ENCODE measurements at regions not wholly inside any gene's neighbourhood (a gene's known extent, or its start where the extent isn't known, plus 50 kb on each side); places are given as distances from the start of the nearest gene placed in this dataset.

GRCh38 chr6:47366335-47366890, 56.7 kb upstream of the TNFRSF21 start:
- no peak for TF ChIP-seq IKZF1 (conservative IDR thresholded peaks at IDR 0.05)
- no peak for TF ChIP-seq SMAD5 (IDR thresholded peaks at IDR 0.05; ENCODE audit: low read depth)
- TF ChIP-seq ZNF24 (IDR thresholded peaks at IDR 0.05): no peak
- no peak for TF ChIP-seq SREBF2 (IDR thresholded peaks at IDR 0.05; ENCODE audit: low read length)
- TF ChIP-seq KAT2A (conservative IDR thresholded peaks at IDR 0.05; ENCODE audit: control insufficient read depth, low read depth, low read length): no peak
- TF ChIP-seq YBX1 (IDR thresholded peaks at IDR 0.05): no peak
- no peak for TF ChIP-seq CBX3 (IDR thresholded peaks at IDR 0.05; ENCODE audit: borderline replicate concordance, low read depth)
- TF ChIP-seq TAF1 (IDR thresholded peaks at IDR 0.05; ENCODE audit: borderline replicate concordance, low read depth, low read length): no peak
- H2AFZ ChIP-seq (ENCODE audit: control insufficient read depth, low read depth, low read length): no peak overlapping the region
- ATAC-seq (no peak), DNase-seq (ENCODE audit: low read depth, low spot score) (no peak), FAIRE-seq (no peak)
- H3K4me3 ChIP-seq: no peak overlapping the region
- intact Hi-C loops (cut with micrococcal nuclease; ENCODE audit: unreplicated experiment): no loop called here
- ChIA-PET CTCF (no interaction called here), RAD21 (ENCODE audit: unreplicated experiment) (no interaction called here), SMC1A (ENCODE audit: uncharacterized antibody, unreplicated experiment) (interaction anchor here (0.9 kb wide), 1 partner anchor 10 kb away, joined by 3 read pairs; no protein-coding TSS in a partner anchor), POLR2A (no interaction called here)
- no peaks in the 10 kb centered on the region for H3K27me3 ChIP-seq (replicated peaks in 1 of 2; ENCODE audit: control insufficient read depth in 2 of 2, insufficient read depth in 2 of 2, low read length in 1 of 2)
- no peak overlapping the region for H3K9ac ChIP-seq (ENCODE audit: control insufficient read depth, insufficient read depth, low read length)
- no peak overlapping the region for H3K27ac ChIP-seq (ENCODE audit: control insufficient read depth, insufficient read depth)
- H3K4me1 ChIP-seq (ENCODE audit: control insufficient read depth, insufficient read depth, low read length): no peaks in the 10 kb centered on the region
- no peaks in the 10 kb centered on the region for H3K79me2 ChIP-seq (ENCODE audit: control insufficient read depth, insufficient read depth, low read length)
- no peak overlapping the region for H3K4me2 ChIP-seq (ENCODE audit: control insufficient read depth, insufficient read depth)
- 70% methylated on average over 2 of the region's 2 CpGs for WGBS (ENCODE audit: insufficient coverage, insufficient replicate concordance, low lambda C conversion rate, missing lambda C conversion rate)
- H4K20me1 ChIP-seq (ENCODE audit: control insufficient read depth, insufficient read depth): no peaks in the 10 kb centered on the region
- in situ Hi-C loops (cut with MboI): no loop called here
- no peaks in the 10 kb centered on the region for H3K36me3 ChIP-seq (ENCODE audit: control insufficient read depth in 2 of 2, insufficient read depth in 2 of 2, low read length in 1 of 2)
- BruUV-seq (replicated peaks): no TSS peak
- H3K9me3 ChIP-seq (replicated peaks; ENCODE audit: control insufficient read depth, insufficient read depth, low read length): no peaks in the 10 kb centered on the region

GRCh38 chr6:47371139-47371869, 61.6 kb upstream of the TNFRSF21 start:
- BruUV-seq (replicated peaks): no TSS peak
- 51% methylated on average over 6 of the region's 6 CpGs for WGBS (ENCODE audit: insufficient coverage, insufficient replicate concordance, low lambda C conversion rate, missing lambda C conversion rate)
- Histone ChIP-seq H3K9ac (ENCODE audit: control insufficient read depth, insufficient read depth, low read length) (no peak overlapping the region), H3K4me1 (ENCODE audit: control insufficient read depth, insufficient read depth, low read length) (no peaks in the 10 kb centered on the region), H3K4me3 (no peak overlapping the region), H3K27me3 (replicated peaks in 1 of 2; ENCODE audit: control insufficient read depth in 2 of 2, insufficient read depth in 2 of 2, low read length in 1 of 2) (no peaks in the 10 kb centered on the region), H3K4me2 (ENCODE audit: control insufficient read depth, insufficient read depth) (no peak overlapping the region), H2AFZ (ENCODE audit: control insufficient read depth, low read depth, low read length) (no peak overlapping the region), H3K9me3 (replicated peaks; ENCODE audit: control insufficient read depth, insufficient read depth, low read length) (no peaks in the 10 kb centered on the region), H4K20me1 (ENCODE audit: control insufficient read depth, insufficient read depth) (no peaks in the 10 kb centered on the region), H3K79me2 (ENCODE audit: control insufficient read depth, insufficient read depth, low read length) (no peaks in the 10 kb centered on the region), H3K36me3 (ENCODE audit: control insufficient read depth in 2 of 2, insufficient read depth in 2 of 2, low read length in 1 of 2) (no peaks in the 10 kb centered on the region), H3K27ac (ENCODE audit: control insufficient read depth, insufficient read depth) (no peak overlapping the region)
- SMC1A ChIA-PET (ENCODE audit: uncharacterized antibody, unreplicated experiment): interaction anchor here (0.6 kb wide), 1 partner anchor 107 kb away, joined by 3 read pairs; no protein-coding TSS in a partner anchor
- RAD21 ChIA-PET (ENCODE audit: unreplicated experiment): no interaction called here
- POLR2A ChIA-PET: no interaction called here
- DNase-seq (ENCODE audit: low read depth, low spot score) (no peak), FAIRE-seq (no peak), ATAC-seq (no peak)
- no peak for TF ChIP-seq CREM (IDR thresholded peaks at IDR 0.05; ENCODE audit: low read depth)
- TF ChIP-seq GATAD2B (conservative IDR thresholded peaks at IDR 0.05; ENCODE audit: low read depth): no peak
- no peak for TF ChIP-seq RUNX3 (IDR thresholded peaks at IDR 0.05; ENCODE audit: low read length)
- no peak for TF ChIP-seq CBX3 (IDR thresholded peaks at IDR 0.05; ENCODE audit: borderline replicate concordance, low read depth)
- TF ChIP-seq NR2F1 (conservative IDR thresholded peaks at IDR 0.05): no peak
- TF ChIP-seq TCF7 (IDR thresholded peaks at IDR 0.05; ENCODE audit: borderline replicate concordance): no peak
- TF ChIP-seq SP1 (IDR thresholded peaks at IDR 0.05; ENCODE audit: low read depth, low read length): no peak
- CTCF ChIA-PET: no interaction called here
- in situ Hi-C loops (cut with MboI) (no loop called here), intact Hi-C loops (cut with micrococcal nuclease; ENCODE audit: unreplicated experiment) (no loop called here)
